ENCODE measurements at regions not wholly inside any gene's neighbourhood (a gene's known extent, or its start where the extent isn't known, plus 50 kb on each side); places are given as distances from the start of the nearest gene placed in this dataset.

DNA sequence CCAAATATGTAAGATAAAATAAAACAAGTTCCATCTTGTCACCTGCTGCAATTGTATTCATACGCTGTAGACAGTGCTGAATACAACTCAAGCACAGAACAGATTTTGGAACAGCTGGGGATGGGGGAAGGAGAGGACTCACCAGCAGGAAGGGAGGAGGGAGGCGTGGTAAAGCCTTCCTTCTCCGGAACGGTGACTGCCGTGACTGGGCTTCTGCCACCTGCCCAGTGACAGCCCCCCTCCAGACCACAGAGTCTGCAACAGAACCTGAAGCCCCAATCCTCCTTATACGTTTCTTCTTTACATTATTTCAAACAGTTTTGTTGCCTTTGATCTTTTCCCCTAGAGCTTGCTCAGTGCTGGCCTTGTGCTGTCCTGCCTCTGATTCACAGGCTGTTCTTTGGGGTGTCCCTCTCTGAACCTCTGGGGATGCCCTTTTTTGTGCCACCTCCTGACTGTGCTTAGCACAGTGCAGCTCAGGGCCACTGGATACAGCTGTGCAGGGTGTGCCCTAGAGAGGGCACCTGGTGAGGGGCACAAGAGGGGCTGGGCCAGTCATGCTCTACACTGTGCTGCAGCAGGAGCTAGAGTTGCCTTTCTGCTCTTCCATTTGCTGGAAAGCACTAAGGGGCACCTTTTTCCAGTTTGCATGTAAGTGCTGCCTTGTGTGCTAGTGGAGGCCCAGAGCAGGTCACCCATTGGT lies 213.0 kb downstream of the ZIC5 start:
- H3K9me3 ChIP-seq (ENCODE audit: low read length) = no peaks in the 10 kb centered on the region; the same call in 1 of the 2 replicates
- H3K4me2 ChIP-seq (ENCODE audit: low read depth, low read length) = no peak overlapping the region
- H3K27me3 ChIP-seq (ENCODE audit: control insufficient read depth in 1 of 2, insufficient read depth in 2 of 2, low read length in 2 of 2) = no peaks in the 10 kb centered on the region
- no TSS peak for BruUV-seq (replicated peaks)
- no peak overlapping the region for H2AFZ ChIP-seq (ENCODE audit: low read length)
- ATAC-seq (peak; percentile 44; the same call in 1 of the 3 replicates), DNase-seq (ENCODE audit: low spot score) (no peak), FAIRE-seq (no peak)
- 74% methylated on average over 6 of the region's 6 CpGs for WGBS (ENCODE audit: low lambda C conversion rate)
- H3K4me1 ChIP-seq (ENCODE audit: insufficient read depth, low read length) = no peaks in the 10 kb centered on the region
- in situ Hi-C loops (cut with HindIII; ENCODE audit: extremely low pct_ligation_motif_present, low pct_unique_long_range_greater_than_20kb) = no loop called here
- POLR2A ChIA-PET = no interaction called here
- H3K9ac ChIP-seq (ENCODE audit: insufficient read depth, low read depth, low read length) = no peak overlapping the region
- intact Hi-C loops (cut with micrococcal nuclease; ENCODE audit: unreplicated experiment) = no loop called here
- H3K79me2 ChIP-seq (ENCODE audit: insufficient read depth, low read length) = no peaks in the 10 kb centered on the region
- no peaks in the 10 kb centered on the region for H4K20me1 ChIP-seq (ENCODE audit: insufficient read depth, low read length)
- CTCF ChIA-PET (ENCODE audit: low intra/inter-chr PET ratio, low total read pairs) = no interaction called here
- H3K27ac ChIP-seq (ENCODE audit: extremely low read length, insufficient read depth, low read length) = no peak overlapping the region
- H3K4me3 ChIP-seq (replicated peaks in 1 of 3; ENCODE audit: insufficient read depth in 1 of 3, low read depth in 2 of 3, low read length in 3 of 3) = no peak overlapping the region
- H3K36me3 ChIP-seq (replicated peaks in 1 of 2; ENCODE audit: control insufficient read depth in 1 of 2, insufficient read depth in 2 of 2, low read length in 2 of 2) = no peaks in the 10 kb centered on the region
- no peak for TF ChIP-seq KDM2A (CRISPR knock-in tag; IDR thresholded peaks at IDR 0.05; ENCODE audit: borderline replicate concordance, low read depth)
- no peak for TF ChIP-seq KDM5B (CRISPR knock-in tag; IDR thresholded peaks at IDR 0.05; ENCODE audit: borderline replicate concordance)
- TF ChIP-seq ZNF615 (CRISPR knock-in tag; IDR thresholded peaks at IDR 0.05; ENCODE audit: borderline replicate concordance) = no peak
- no peak for TF ChIP-seq MTA3 (CRISPR knock-in tag; IDR thresholded peaks at IDR 0.05)
- no peak for TF ChIP-seq ESRRA (CRISPR knock-in tag; IDR thresholded peaks at IDR 0.05; ENCODE audit: low read depth)
- no peak for TF ChIP-seq ZC3H4 (CRISPR knock-in tag; IDR thresholded peaks at IDR 0.05; ENCODE audit: borderline replicate concordance)
- no peak for TF ChIP-seq KLF13 (CRISPR knock-in tag; IDR thresholded peaks at IDR 0.05)
- TF ChIP-seq FOXC1 (CRISPR knock-in tag; IDR thresholded peaks at IDR 0.05; ENCODE audit: borderline replicate concordance) = no peak
- TF ChIP-seq, protein P1, sequence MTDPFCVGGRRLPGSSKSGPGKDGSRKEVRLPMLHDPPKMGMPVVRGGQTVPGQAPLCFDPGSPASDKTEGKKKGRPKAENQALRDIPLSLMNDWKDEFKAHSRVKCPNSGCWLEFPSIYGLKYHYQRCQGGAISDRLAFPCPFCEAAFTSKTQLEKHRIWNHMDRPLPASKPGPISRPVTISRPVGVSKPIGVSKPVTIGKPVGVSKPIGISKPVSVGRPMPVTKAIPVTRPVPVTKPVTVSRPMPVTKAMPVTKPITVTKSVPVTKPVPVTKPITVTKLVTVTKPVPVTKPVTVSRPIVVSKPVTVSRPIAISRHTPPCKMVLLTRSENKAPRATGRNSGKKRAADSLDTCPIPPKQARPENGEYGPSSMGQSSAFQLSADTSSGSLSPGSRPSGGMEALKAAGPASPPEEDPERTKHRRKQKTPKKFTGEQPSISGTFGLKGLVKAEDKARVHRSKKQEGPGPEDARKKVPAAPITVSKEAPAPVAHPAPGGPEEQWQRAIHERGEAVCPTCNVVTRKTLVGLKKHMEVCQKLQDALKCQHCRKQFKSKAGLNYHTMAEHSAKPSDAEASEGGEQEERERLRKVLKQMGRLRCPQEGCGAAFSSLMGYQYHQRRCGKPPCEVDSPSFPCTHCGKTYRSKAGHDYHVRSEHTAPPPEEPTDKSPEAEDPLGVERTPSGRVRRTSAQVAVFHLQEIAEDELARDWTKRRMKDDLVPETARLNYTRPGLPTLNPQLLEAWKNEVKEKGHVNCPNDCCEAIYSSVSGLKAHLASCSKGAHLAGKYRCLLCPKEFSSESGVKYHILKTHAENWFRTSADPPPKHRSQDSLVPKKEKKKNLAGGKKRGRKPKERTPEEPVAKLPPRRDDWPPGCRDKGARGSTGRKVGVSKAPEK (CRISPR knock-in tag; IDR thresholded peaks at IDR 0.05; ENCODE audit: borderline replicate concordance) = no peak
- TF ChIP-seq ZNF253 (CRISPR knock-in tag; IDR thresholded peaks at IDR 0.05; ENCODE audit: borderline replicate concordance) = no peak
- TF ChIP-seq, protein P2, sequence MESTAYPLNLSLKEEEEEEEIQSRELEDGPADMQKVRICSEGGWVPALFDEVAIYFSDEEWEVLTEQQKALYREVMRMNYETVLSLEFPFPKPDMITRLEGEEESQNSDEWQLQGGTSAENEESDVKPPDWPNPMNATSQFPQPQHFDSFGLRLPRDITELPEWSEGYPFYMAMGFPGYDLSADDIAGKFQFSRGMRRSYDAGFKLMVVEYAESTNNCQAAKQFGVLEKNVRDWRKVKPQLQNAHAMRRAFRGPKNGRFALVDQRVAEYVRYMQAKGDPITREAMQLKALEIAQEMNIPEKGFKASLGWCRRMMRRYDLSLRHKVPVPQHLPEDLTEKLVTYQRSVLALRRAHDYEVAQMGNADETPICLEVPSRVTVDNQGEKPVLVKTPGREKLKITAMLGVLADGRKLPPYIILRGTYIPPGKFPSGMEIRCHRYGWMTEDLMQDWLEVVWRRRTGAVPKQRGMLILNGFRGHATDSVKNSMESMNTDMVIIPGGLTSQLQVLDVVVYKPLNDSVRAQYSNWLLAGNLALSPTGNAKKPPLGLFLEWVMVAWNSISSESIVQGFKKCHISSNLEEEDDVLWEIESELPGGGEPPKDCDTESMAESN (CRISPR knock-in tag; conservative IDR thresholded peaks at IDR 0.05) = no peak
- TF ChIP-seq ZSCAN29 (CRISPR knock-in tag; conservative IDR thresholded peaks at IDR 0.05) = no peak
- TF ChIP-seq ADNP (CRISPR knock-in tag; IDR thresholded peaks at IDR 0.05) = no peak
- no peak for TF ChIP-seq ZNF160 (CRISPR knock-in tag; IDR thresholded peaks at IDR 0.05)
- TF ChIP-seq ASH2L (IDR thresholded peaks at IDR 0.05; ENCODE audit: insufficient read length, low read depth, low read length) = no peak
- TF ChIP-seq SOX13 (IDR thresholded peaks at IDR 0.05) = no peak
- no peak for TF ChIP-seq SOX13 (CRISPR knock-in tag; conservative IDR thresholded peaks at IDR 0.05 in 1 of 2, IDR thresholded peaks at IDR 0.05 in 1 of 2)
